ENCODE measurements at regions not wholly inside any gene's neighbourhood (a gene's known extent, or its start where the extent isn't known, plus 50 kb on each side); places are given as distances from the start of the nearest gene placed in this dataset.

GRCh38 chr4:123737156-123737555, 340.6 kb downstream of the SPRY1 start:
- TF ChIP-seq CTCF (IDR thresholded peaks at IDR 0.05) (no peak), EP300 (IDR thresholded peaks at IDR 0.05) (no peak), POLR2A (IDR thresholded peaks at IDR 0.05) (no peak), POLR2AphosphoS5 (IDR thresholded peaks at IDR 0.05) (no peak)

Measured in suprapubic skin (tissue), 4 donors.